ENCODE measurements at regions not wholly inside any gene's neighbourhood (a gene's known extent, or its start where the extent isn't known, plus 50 kb on each side); places are given as distances from the start of the nearest gene placed in this dataset.
"Not testable (repeated sequence)": the region's sequence is repeated elsewhere in the genome, so short reads cannot be mapped to it uniquely, and the experiment has no call there.

- H3K36me3 ChIP-seq (ENCODE audit: insufficient read depth, low read length, poor library complexity, severe bottlenecking): no peaks in the 10 kb centered on the region
- no peaks in the 10 kb centered on the region for H3K27me3 ChIP-seq (replicated peaks; ENCODE audit: insufficient read depth, low read depth, low read length, poor library complexity)
- H3K9me3 ChIP-seq (ENCODE audit: low read depth, low read length, poor library complexity, severe bottlenecking): peaks cover 39% of the 10 kb centered on the region
- intact Hi-C loops (cut with micrococcal nuclease; ENCODE audit: unreplicated experiment): no loop called here
- ChIA-PET POLR2A (ENCODE audit: low non-redundant PET) (no interaction called here), CTCF (no interaction called here)
- H3K4me3 ChIP-seq (ENCODE audit: low read depth, low read length, poor library complexity, severe bottlenecking): no peak overlapping the region
- TF ChIP-seq, protein P1, sequence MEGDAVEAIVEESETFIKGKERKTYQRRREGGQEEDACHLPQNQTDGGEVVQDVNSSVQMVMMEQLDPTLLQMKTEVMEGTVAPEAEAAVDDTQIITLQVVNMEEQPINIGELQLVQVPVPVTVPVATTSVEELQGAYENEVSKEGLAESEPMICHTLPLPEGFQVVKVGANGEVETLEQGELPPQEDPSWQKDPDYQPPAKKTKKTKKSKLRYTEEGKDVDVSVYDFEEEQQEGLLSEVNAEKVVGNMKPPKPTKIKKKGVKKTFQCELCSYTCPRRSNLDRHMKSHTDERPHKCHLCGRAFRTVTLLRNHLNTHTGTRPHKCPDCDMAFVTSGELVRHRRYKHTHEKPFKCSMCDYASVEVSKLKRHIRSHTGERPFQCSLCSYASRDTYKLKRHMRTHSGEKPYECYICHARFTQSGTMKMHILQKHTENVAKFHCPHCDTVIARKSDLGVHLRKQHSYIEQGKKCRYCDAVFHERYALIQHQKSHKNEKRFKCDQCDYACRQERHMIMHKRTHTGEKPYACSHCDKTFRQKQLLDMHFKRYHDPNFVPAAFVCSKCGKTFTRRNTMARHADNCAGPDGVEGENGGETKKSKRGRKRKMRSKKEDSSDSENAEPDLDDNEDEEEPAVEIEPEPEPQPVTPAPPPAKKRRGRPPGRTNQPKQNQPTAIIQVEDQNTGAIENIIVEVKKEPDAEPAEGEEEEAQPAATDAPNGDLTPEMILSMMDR (conservative IDR thresholded peaks at IDR 0.05; ENCODE audit: low read depth, low read length): no peak
- TF ChIP-seq EZH2 (IDR thresholded peaks at IDR 0.05; ENCODE audit: borderline replicate concordance, low read depth, low read length, poor library complexity, severe bottlenecking): no peak
- no peak for DNase-seq (ENCODE audit: low spot score)
- H3K4me1 ChIP-seq (ENCODE audit: insufficient read depth, low read length, poor library complexity, severe bottlenecking): no peaks in the 10 kb centered on the region
- H3K27ac ChIP-seq (ENCODE audit: low read depth, low read length, poor library complexity, severe bottlenecking): no peak overlapping the region
- no TSS peak for BruUV-seq (replicated peaks)
These were observed 445.4 kb upstream of the DEFB115 start for GRCh38 chr20:30811885-30812671.

DNA sequence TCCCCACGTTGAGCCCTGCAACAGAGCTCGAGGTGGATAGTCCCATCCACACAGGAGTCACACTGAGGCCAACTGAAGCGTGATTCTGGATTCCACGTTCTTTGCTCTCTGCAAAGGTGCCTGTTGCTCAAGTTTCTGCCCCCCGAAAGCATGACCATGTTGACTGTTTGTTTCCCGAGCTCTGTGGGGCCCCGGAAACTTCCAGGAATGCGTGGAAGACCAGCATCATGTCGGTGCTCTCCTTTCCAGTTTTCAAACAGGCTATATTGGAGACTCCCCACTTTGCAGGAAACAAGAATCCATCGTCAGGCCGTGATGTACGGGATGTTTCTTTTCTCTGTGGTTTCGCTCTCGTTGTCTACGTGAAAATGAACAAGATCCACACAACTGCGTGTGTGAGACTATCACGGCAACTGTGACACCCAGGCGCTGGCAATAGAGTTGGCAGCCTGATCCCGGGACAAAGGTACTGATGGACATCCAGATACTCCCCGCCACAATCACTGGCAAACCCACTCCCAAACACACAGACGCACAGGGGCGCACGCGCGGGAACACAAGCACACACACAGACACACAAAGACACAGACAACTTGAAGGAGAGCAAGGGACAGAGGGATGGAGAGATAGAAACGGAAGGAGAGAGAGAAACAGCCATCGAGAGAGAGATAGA, 444.6 kb upstream of the DEFB115 start:
- Histone ChIP-seq H3K4me1 (ENCODE audit: insufficient read depth, low read length, poor library complexity, severe bottlenecking) (no peaks in the 10 kb centered on the region), H3K27me3 (replicated peaks; ENCODE audit: insufficient read depth, low read depth, low read length, poor library complexity) (no peaks in the 10 kb centered on the region), H3K27ac (ENCODE audit: low read depth, low read length, poor library complexity, severe bottlenecking) (no peak overlapping the region), H3K4me3 (ENCODE audit: low read depth, low read length, poor library complexity, severe bottlenecking) (no peak overlapping the region), H3K36me3 (ENCODE audit: insufficient read depth, low read length, poor library complexity, severe bottlenecking) (no peaks in the 10 kb centered on the region), H3K9me3 (ENCODE audit: low read depth, low read length, poor library complexity, severe bottlenecking) (peaks cover 44% of the 10 kb centered on the region)
- no TSS peak for BruUV-seq (replicated peaks)
- TF ChIP-seq EZH2 (IDR thresholded peaks at IDR 0.05; ENCODE audit: borderline replicate concordance, low read depth, low read length, poor library complexity, severe bottlenecking): no peak
- TF ChIP-seq, protein P1 (conservative IDR thresholded peaks at IDR 0.05; ENCODE audit: low read depth, low read length): no peak
- DNase-seq (ENCODE audit: low spot score): no peak
- CTCF ChIA-PET: no interaction called here
- POLR2A ChIA-PET (ENCODE audit: low non-redundant PET): no interaction called here
- intact Hi-C loops (cut with micrococcal nuclease; ENCODE audit: unreplicated experiment): no loop called here

DNA sequence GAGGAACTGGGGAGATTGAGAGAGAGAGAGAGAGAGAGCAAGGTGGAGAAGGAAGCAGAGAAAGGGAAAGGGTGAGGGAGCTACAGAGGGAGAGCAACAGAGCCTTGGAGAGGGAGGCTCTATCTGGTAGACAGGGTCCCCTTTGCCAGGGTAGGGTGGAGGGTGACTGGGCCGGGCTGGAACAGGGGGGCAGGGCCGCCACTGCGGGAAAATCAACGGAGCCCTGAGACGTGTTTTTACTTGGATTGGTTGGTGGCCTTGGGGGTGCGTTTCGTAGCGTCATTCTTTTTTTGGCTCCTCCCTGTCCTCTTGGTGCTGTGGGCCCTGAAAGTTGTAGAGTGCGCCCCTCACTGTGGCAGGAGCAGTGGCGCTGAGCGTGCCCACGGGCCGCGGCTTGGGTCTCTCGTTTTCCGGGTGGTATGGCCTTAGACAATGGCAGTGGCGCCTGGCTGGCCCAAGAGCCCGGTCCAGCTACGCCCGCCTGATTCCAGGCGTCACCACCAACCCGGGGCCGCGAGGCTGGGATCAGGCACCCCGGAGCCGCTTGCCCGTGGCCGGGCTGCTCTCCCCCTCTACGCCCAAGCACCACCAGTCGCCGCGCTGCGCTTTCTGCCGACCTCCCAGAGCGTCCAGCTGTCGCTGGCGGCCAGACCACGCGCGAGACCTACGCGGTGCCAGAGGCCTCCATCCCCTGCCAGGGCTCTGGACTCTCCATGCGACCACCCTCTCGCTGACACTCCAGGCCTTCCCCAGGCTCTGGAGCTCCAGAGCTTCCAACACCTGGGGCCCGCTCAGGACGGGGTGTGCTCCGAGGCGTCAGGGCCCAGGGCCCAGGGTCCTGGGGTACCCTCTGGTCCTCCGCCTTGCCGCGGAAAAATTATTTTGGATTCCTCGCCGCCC, 443.8 kb upstream of the DEFB115 start:
- CTCF ChIA-PET: not testable (repeated sequence)

DNA sequence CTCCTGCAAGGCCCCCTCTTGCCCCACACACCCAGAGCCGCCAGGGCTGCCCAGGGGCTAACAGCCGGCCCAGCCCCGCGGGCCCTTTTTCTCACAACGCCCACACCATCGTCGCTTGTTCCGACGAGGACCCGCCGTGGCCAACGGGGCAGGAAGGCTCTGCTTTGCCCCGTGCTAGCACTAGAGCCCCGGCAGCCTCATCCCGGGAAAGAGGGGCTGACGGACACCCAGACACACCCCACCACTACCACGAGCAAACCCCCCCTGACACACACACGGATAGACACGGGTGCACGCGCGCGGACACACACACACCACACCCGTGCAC, 443.2 kb upstream of the DEFB115 start:
- H3K4me1 ChIP-seq (ENCODE audit: insufficient read depth, low read length, poor library complexity, severe bottlenecking); POLR2A ChIA-PET (ENCODE audit: low non-redundant PET); H3K27ac ChIP-seq (ENCODE audit: low read depth, low read length, poor library complexity, severe bottlenecking); BruUV-seq (replicated peaks); DNase-seq (ENCODE audit: low spot score); H3K4me3 ChIP-seq (ENCODE audit: low read depth, low read length, poor library complexity, severe bottlenecking); intact Hi-C loops (cut with micrococcal nuclease; ENCODE audit: unreplicated experiment); CTCF ChIA-PET; H3K36me3 ChIP-seq (ENCODE audit: insufficient read depth, low read length, poor library complexity, severe bottlenecking); H3K27me3 ChIP-seq (replicated peaks; ENCODE audit: insufficient read depth, low read depth, low read length, poor library complexity): not testable (repeated sequence)
- H3K9me3 ChIP-seq (ENCODE audit: low read depth, low read length, poor library complexity, severe bottlenecking): peaks cover 44% of the 10 kb centered on the region

More for the DNA sequence above, 443.8 kb upstream of the DEFB115 start:
- peaks cover 44% of the 10 kb centered on the region for H3K9me3 ChIP-seq (ENCODE audit: low read depth, low read length, poor library complexity, severe bottlenecking)
- DNase-seq (ENCODE audit: low spot score); H3K27me3 ChIP-seq (replicated peaks; ENCODE audit: insufficient read depth, low read depth, low read length, poor library complexity); BruUV-seq (replicated peaks); POLR2A ChIA-PET (ENCODE audit: low non-redundant PET); H3K4me1 ChIP-seq (ENCODE audit: insufficient read depth, low read length, poor library complexity, severe bottlenecking); intact Hi-C loops (cut with micrococcal nuclease; ENCODE audit: unreplicated experiment); H3K36me3 ChIP-seq (ENCODE audit: insufficient read depth, low read length, poor library complexity, severe bottlenecking); H3K4me3 ChIP-seq (ENCODE audit: low read depth, low read length, poor library complexity, severe bottlenecking); H3K27ac ChIP-seq (ENCODE audit: low read depth, low read length, poor library complexity, severe bottlenecking): not testable (repeated sequence)

DNA sequence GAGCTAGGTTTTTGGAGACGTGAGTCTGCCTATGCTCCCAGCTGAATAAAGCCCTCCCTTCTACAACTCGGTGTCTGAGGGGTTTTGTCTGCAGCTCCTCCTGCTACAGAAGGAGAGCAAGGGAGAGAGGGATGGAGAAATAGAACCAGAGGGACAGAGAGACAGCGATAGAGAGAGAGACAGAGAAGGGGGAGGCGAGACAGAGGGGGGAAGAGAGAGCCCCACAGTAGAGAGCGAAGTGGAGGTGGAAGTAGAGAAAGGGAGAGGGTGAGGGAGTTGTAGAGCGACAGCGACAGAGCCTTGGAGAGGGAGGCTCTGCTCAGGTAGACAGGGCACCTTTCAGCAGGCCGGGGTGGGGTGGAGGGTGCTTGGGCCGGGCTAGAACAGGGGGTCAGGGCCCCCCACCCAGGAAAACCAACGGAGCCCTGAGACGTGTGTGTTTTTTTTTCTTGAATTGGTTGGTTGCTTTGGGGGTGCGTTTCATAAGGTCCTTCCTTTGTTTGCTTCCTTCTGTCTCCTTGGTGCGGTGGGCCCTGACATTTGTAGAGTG, 442.4 kb upstream of the DEFB115 start:
- H3K27ac ChIP-seq (ENCODE audit: low read depth, low read length, poor library complexity, severe bottlenecking); H3K4me1 ChIP-seq (ENCODE audit: insufficient read depth, low read length, poor library complexity, severe bottlenecking); H3K4me3 ChIP-seq (ENCODE audit: low read depth, low read length, poor library complexity, severe bottlenecking); DNase-seq (ENCODE audit: low spot score); H3K27me3 ChIP-seq (replicated peaks; ENCODE audit: insufficient read depth, low read depth, low read length, poor library complexity); CTCF ChIA-PET; H3K36me3 ChIP-seq (ENCODE audit: insufficient read depth, low read length, poor library complexity, severe bottlenecking); intact Hi-C loops (cut with micrococcal nuclease; ENCODE audit: unreplicated experiment); BruUV-seq (replicated peaks); POLR2A ChIA-PET (ENCODE audit: low non-redundant PET): not testable (repeated sequence)
- H3K9me3 ChIP-seq (ENCODE audit: low read depth, low read length, poor library complexity, severe bottlenecking): peaks cover 44% of the 10 kb centered on the region

Data from A673 (cell line).